Fibroblast of lung (primary cell): ENCODE measurements at regions not wholly inside any gene's neighbourhood (a gene's known extent, or its start where the extent isn't known, plus 50 kb on each side); places are given as distances from the start of the nearest gene placed in this dataset.

ENCODE experiments used
- EZH2 ChIP-seq: IDR thresholded peaks from 2 replicates; pipeline ENCODE4 v1.5.1; 2012; ENCODE audit warnings: low read length, control low read depth, mild to moderate bottlenecking; ENCODE audit errors: missing control alignments
- TF ChIP-seq, protein P1 (sequence below), 2 donors: IDR thresholded peaks in 1 of 2; conservative IDR thresholded peaks in 1 of 2; 1 replicate in 1 of 2; 2 replicates in 1 of 2; pipeline ENCODE4 v1.5.1; 2011 to 2012; ENCODE audit warnings: low read length in 2 of 2, control low read depth in 1 of 2, inconsistent platforms in 1 of 2, low read depth in 1 of 2, mild to moderate bottlenecking in 1 of 2

DNA sequence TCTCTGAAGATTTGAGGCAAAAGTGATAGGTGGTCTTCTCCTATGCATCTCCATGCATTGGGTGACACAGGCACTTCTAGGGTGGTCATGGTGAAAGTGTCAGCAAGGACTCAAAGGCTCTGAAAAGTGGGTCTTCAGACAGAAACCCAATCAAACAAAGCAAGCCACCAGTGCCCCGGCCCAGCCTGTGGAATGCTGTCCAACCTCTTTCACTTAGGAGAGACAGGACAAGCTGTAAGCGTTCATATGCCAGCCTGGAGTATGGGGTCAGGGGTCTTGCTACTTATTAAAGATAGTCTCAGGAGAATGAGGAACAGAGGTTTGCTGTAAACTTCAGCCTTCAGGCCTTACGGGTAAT, 324.5 kb downstream of the GADD45G start:
- TF ChIP-seq, protein P1, sequence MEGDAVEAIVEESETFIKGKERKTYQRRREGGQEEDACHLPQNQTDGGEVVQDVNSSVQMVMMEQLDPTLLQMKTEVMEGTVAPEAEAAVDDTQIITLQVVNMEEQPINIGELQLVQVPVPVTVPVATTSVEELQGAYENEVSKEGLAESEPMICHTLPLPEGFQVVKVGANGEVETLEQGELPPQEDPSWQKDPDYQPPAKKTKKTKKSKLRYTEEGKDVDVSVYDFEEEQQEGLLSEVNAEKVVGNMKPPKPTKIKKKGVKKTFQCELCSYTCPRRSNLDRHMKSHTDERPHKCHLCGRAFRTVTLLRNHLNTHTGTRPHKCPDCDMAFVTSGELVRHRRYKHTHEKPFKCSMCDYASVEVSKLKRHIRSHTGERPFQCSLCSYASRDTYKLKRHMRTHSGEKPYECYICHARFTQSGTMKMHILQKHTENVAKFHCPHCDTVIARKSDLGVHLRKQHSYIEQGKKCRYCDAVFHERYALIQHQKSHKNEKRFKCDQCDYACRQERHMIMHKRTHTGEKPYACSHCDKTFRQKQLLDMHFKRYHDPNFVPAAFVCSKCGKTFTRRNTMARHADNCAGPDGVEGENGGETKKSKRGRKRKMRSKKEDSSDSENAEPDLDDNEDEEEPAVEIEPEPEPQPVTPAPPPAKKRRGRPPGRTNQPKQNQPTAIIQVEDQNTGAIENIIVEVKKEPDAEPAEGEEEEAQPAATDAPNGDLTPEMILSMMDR (conservative IDR thresholded peaks at IDR 0.05 in 1 of 2, IDR thresholded peaks at IDR 0.05 in 1 of 2; ENCODE audit: low read depth in 1 of 2, low read length in 2 of 2) = no peak
- no peak for TF ChIP-seq EZH2
